ENCODE measurements at regions not wholly inside any gene's neighbourhood (a gene's known extent, or its start where the extent isn't known, plus 50 kb on each side); places are given as distances from the start of the nearest gene placed in this dataset.

DNA sequence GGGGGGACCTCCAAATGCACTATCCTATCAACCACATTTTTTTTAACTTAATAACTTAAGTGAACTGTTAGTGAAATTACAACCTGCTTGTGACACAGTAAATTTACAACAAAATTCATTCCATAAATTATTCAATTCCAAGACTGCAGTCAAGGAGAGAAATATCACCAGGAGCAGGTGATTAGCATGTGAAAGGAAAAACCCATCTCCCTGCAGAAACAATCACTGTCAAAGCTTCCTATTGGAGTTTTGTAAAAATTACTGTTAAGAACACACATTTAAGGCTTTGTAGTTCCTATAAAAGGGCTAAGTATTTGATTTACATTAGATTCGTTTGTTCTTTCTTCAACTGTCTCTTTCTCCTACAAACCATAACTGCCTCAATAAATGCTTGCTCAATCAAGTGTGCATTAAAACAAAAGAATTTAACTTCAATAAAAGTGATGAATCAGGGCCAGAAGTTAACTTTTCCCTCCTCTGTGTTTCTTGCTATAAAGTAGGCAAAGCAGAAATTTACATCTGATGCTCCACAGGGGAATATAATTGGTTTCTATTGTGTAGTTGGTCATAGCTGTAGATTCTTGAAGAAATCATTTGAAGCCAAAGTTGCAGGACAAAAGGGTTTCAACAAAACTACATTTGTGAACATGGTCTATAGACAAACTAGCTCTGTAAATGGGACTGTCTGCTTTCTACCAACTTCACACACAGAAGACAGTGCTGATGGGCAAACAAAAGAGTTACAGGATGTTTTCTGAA is 195.1 kb upstream of the PSMD7 start:
- ATAC-seq (no peak), FAIRE-seq (no peak), DNase-seq (ENCODE audit: low spot score) (no peak)
- in situ Hi-C loops (cut with HindIII; ENCODE audit: extremely low pct_ligation_motif_present, low pct_unique_long_range_greater_than_20kb) (no loop called here), intact Hi-C loops (cut with micrococcal nuclease; ENCODE audit: unreplicated experiment) (no loop called here)
- H4K20me1 ChIP-seq (ENCODE audit: insufficient read depth, low read length), result no peaks in the 10 kb centered on the region
- no peaks in the 10 kb centered on the region for H3K4me1 ChIP-seq (ENCODE audit: insufficient read depth, low read length)
- H3K79me2 ChIP-seq (ENCODE audit: insufficient read depth, low read length), result no peaks in the 10 kb centered on the region
- BruUV-seq (replicated peaks), result no TSS peak
- H3K36me3 ChIP-seq (replicated peaks in 1 of 2; ENCODE audit: control insufficient read depth in 1 of 2, insufficient read depth in 2 of 2, low read length in 2 of 2), result no peaks in the 10 kb centered on the region
- H3K9me3 ChIP-seq (ENCODE audit: low read length), result no peaks in the 10 kb centered on the region
- WGBS (ENCODE audit: low lambda C conversion rate), result 0% methylated on average over 1 of the region's 1 CpG
- H3K27ac ChIP-seq (ENCODE audit: extremely low read length, insufficient read depth, low read length), result no peak overlapping the region
- H2AFZ ChIP-seq (ENCODE audit: low read length), result no peak overlapping the region
- no peak overlapping the region for H3K9ac ChIP-seq (ENCODE audit: insufficient read depth, low read depth, low read length)
- H3K4me2 ChIP-seq (ENCODE audit: low read depth, low read length), result no peak overlapping the region
- H3K4me3 ChIP-seq (replicated peaks in 1 of 3; ENCODE audit: insufficient read depth in 1 of 3, low read depth in 2 of 3, low read length in 3 of 3), result no peak overlapping the region
- POLR2A ChIA-PET, result no interaction called here
- TF ChIP-seq, protein P1, sequence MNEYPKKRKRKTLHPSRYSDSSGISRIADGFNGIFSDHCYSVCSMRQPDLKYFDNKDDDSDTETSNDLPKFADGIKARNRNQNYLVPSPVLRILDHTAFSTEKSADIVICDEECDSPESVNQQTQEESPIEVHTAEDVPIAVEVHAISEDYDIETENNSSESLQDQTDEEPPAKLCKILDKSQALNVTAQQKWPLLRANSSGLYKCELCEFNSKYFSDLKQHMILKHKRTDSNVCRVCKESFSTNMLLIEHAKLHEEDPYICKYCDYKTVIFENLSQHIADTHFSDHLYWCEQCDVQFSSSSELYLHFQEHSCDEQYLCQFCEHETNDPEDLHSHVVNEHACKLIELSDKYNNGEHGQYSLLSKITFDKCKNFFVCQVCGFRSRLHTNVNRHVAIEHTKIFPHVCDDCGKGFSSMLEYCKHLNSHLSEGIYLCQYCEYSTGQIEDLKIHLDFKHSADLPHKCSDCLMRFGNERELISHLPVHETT (CRISPR knock-in tag; conservative IDR thresholded peaks at IDR 0.05), result no peak
- TF ChIP-seq, protein P2, sequence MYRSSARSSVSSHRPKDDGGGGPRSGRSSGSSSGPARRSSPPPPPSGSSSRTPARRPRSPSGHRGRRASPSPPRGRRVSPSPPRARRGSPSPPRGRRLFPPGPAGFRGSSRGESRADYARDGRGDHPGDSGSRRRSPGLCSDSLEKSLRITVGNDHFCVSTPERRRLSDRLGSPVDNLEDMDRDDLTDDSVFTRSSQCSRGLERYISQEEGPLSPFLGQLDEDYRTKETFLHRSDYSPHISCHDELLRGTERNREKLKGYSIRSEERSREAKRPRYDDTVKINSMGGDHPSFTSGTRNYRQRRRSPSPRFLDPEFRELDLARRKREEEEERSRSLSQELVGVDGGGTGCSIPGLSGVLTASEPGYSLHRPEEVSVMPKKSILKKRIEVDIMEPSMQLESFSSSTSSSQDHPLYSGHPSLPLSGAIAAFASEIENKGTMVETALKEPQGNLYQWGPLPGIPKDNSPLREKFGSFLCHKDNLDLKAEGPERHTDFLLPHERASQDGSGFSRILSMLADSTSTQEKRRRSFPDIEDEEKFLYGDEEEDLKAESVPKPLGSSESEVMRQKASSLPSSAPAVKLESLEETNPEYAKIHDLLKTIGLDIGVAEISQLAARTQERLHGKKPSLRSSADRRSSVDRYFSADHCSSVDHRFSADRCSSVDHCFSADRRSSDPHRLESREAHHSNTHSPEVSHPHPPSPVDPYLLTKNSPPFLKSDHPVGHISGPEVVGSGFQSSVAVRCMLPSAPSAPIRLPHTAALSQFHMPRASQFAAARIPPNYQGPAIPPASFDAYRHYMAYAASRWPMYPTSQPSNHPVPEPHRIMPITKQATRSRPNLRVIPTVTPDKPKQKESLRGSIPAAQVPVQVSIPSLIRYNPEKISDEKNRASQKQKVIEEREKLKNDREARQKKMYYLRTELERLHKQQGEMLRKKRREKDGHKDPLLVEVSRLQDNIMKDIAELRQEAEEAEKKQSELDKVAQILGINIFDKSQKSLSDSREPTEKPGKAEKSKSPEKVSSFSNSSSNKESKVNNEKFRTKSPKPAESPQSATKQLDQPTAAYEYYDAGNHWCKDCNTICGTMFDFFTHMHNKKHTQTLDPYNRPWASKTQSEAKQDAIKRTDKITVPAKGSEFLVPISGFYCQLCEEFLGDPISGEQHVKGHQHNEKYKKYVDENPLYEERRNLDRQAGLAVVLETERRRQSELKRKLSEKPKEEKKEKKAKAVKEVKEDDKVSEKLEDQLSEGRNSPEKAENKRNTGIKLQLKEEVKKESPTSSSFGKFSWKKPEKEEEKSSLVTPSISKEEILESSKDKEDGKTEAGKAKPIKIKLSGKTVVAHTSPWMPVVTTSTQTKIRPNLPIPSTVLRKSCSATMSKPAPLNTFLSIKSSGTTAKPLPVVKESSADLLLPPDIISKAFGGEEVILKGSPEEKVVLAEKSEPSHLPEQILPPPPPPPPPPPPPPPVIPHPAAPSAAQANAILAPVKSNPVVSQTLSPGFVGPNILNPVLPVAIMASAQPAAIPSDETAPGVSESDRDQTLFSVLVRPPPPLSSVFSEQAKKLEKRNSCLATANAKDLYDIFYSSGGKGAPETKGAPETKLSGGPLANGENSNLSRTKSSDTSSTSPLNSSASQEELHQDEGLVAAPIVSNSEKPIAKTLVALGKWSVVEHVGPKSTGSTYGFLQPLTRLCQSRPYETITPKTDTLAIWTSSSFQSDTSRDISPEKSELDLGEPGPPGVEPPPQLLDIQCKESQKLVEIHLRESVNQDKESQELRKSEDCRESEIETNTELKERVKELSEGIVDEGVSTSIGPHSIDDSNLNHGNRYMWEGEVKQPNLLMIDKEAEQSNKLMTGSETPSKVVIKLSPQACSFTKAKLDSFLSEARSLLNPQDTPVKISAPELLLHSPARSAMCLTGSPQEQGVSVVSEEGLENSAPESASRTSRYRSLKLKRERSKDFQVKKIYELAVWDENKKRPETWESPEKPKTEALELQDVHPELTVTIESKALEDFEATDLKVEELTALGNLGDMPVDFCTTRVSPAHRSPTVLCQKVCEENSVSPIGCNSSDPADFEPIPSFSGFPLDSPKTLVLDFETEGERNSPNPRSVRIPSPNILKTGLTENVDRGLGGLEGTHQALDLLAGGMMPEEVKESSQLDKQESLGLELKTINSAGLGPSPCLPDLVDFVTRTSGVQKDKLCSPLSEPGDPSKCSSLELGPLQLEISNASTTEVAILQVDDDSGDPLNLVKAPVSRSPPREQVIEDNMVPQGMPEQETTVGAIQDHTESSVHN (CRISPR knock-in tag; IDR thresholded peaks at IDR 0.05), result no peak
- TF ChIP-seq, protein P3, sequence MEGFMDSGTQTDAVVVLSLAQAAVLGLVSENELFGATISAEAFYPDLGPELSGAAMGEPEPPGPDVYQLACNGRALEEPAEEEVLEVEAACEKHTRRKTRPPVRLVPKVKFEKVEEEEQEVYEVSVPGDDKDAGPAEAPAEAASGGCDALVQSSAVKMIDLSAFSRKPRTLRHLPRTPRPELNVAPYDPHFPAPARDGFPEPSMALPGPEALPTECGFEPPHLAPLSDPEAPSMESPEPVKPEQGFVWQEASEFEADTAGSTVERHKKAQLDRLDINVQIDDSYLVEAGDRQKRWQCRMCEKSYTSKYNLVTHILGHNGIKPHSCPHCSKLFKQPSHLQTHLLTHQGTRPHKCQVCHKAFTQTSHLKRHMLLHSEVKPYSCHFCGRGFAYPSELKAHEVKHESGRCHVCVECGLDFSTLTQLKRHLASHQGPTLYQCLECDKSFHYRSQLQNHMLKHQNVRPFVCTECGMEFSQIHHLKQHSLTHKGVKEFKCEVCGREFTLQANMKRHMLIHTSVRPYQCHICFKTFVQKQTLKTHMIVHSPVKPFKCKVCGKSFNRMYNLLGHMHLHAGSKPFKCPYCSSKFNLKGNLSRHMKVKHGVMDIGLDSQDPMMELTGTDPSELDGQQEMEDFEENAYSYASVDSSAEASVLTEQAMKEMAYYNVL (CRISPR knock-in tag; IDR thresholded peaks at IDR 0.05; ENCODE audit: borderline replicate concordance), result no peak
- no peak for TF ChIP-seq FOXK1 (CRISPR knock-in tag; IDR thresholded peaks at IDR 0.05; ENCODE audit: borderline replicate concordance, low read depth)
- no peak for TF ChIP-seq ZNF24 (IDR thresholded peaks at IDR 0.05)
- TF ChIP-seq ZFAT (CRISPR knock-in tag; conservative IDR thresholded peaks at IDR 0.05), result no peak
- no peak for TF ChIP-seq ETV6 (CRISPR knock-in tag; conservative IDR thresholded peaks at IDR 0.05)
- no peak for TF ChIP-seq ZNF230 (CRISPR knock-in tag; IDR thresholded peaks at IDR 0.05)
- TF ChIP-seq, protein P4, sequence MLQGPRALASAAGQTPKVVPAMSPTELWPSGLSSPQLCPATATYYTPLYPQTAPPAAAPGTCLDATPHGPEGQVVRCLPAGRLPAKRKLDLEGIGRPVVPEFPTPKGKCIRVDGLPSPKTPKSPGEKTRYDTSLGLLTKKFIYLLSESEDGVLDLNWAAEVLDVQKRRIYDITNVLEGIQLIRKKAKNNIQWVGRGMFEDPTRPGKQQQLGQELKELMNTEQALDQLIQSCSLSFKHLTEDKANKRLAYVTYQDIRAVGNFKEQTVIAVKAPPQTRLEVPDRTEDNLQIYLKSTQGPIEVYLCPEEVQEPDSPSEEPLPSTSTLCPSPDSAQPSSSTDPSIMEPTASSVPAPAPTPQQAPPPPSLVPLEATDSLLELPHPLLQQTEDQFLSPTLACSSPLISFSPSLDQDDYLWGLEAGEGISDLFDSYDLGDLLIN (CRISPR knock-in tag; IDR thresholded peaks at IDR 0.05; ENCODE audit: borderline replicate concordance), result no peak
- no peak for TF ChIP-seq SMC3 (IDR thresholded peaks at IDR 0.05; ENCODE audit: low read length)
- no peak for TF ChIP-seq THYN1 (CRISPR knock-in tag; IDR thresholded peaks at IDR 0.05; ENCODE audit: borderline replicate concordance, low read depth)
- TF ChIP-seq NFIC (IDR thresholded peaks at IDR 0.05; ENCODE audit: low read length), result no peak
- CTCF ChIA-PET (ENCODE audit: low intra/inter-chr PET ratio, low total read pairs), result no interaction called here
- H3K27me3 ChIP-seq (ENCODE audit: control insufficient read depth in 1 of 2, insufficient read depth in 2 of 2, low read length in 2 of 2), result no peaks in the 10 kb centered on the region; a peak in 1 of 5 replicates

Data from HepG2 (cell line).